Thyroid gland (tissue), 4 donors: ENCODE measurements at regions not wholly inside any gene's neighbourhood (a gene's known extent, or its start where the extent isn't known, plus 50 kb on each side); places are given as distances from the start of the nearest gene placed in this dataset.

ENCODE experiments used
- CTCF ChIP-seq, 6 experiments: fragments of 200-600 bp in 3 of 6; fragments of 450-650 bp in 3 of 6; sonication (generic) in 3 of 6; IDR thresholded peaks; one replicate each; pipeline ENCODE4 v1.5.1; 2016 to 2019; ENCODE audit warnings: antibody characterized with exemption in 6 of 6, mild to moderate bottlenecking in 2 of 6, inconsistent platforms in 1 of 6, moderate library complexity in 1 of 6
- POLR2A ChIP-seq, 2 donors: fragments of 450-650 bp; IDR thresholded peaks; one replicate each; pipeline ENCODE4 v1.6.1; 2017; ENCODE audit warnings: antibody characterized with exemption in 2 of 2, mild to moderate bottlenecking in 2 of 2, moderate library complexity in 1 of 2

GRCh38 chr15:93228546-93228945 is 139.5 kb upstream of the RGMA start:
- TF ChIP-seq POLR2A (IDR thresholded peaks at IDR 0.05) (no peak), CTCF (IDR thresholded peaks at IDR 0.05) (no peak)
